Liver (tissue), 3 donors: ENCODE measurements at regions not wholly inside any gene's neighbourhood (a gene's known extent, or its start where the extent isn't known, plus 50 kb on each side); places are given as distances from the start of the nearest gene placed in this dataset.

ENCODE experiments used
- CTCF ChIP-seq: fragments of 150-350 bp; IDR thresholded peaks from 2 replicates; pipeline ENCODE4 v1.5.1; 2017; ENCODE audit warnings: improper control_type of control experiment, low read depth, low read length; ENCODE audit not compliant: missing input control
- GABPA ChIP-seq, 2 donors: IDR thresholded peaks in 1 of 2; conservative IDR thresholded peaks in 1 of 2; 2 replicates each; pipeline ENCODE4 v1.6.1; 2016; ENCODE audit warnings: antibody characterized with exemption in 2 of 2, mild to moderate bottlenecking in 1 of 2, moderate library complexity in 1 of 2
- HNF4G ChIP-seq: IDR thresholded peaks from 2 replicates; pipeline ENCODE4 v1.6.1; 2016; ENCODE audit warnings: antibody characterized with exemption
- JUND ChIP-seq, 2 donors: IDR thresholded peaks; 2 replicates each; pipeline ENCODE4 v1.6.1; 2016; ENCODE audit warnings: antibody characterized with exemption in 2 of 2
- MAX ChIP-seq: IDR thresholded peaks from 2 replicates; pipeline ENCODE4 v1.6.1; 2016; ENCODE audit warnings: antibody characterized with exemption
- RAD21 ChIP-seq, 2 donors: IDR thresholded peaks; 2 replicates each; pipeline ENCODE4 v1.6.1; 2016; ENCODE audit warnings: antibody characterized with exemption in 2 of 2, mild to moderate bottlenecking in 2 of 2
- REST ChIP-seq: IDR thresholded peaks from 2 replicates; pipeline ENCODE4 v1.6.1; 2016; ENCODE audit warnings: antibody characterized with exemption, mild to moderate bottlenecking
- RXRA ChIP-seq, 2 donors: IDR thresholded peaks; 2 replicates each; pipeline ENCODE4 v1.6.1; 2017 to 2018; ENCODE audit warnings: antibody characterized with exemption in 2 of 2, mild to moderate bottlenecking in 1 of 2
- TAF1 ChIP-seq: conservative IDR thresholded peaks from 2 replicates; pipeline ENCODE4 v1.6.1; 2016; ENCODE audit warnings: antibody characterized with exemption, mild to moderate bottlenecking
- YY1 ChIP-seq: IDR thresholded peaks from 2 replicates; pipeline ENCODE4 v1.6.1; 2016; ENCODE audit warnings: antibody characterized with exemption, mild to moderate bottlenecking
- ZBTB33 ChIP-seq: IDR thresholded peaks from 2 replicates; pipeline ENCODE4 v1.6.1; 2016; ENCODE audit warnings: antibody characterized with exemption
- donor health status: healthy.
- donor health status: healthy.

- TF ChIP-seq CTCF (no peak), TAF1 (no peak), YY1 (no peak), REST (no peak), ZBTB33 (no peak), RAD21 (IDR thresholded peaks at IDR 0.05) (no peak), RXRA (IDR thresholded peaks at IDR 0.05) (no peak), GABPA (IDR thresholded peaks at IDR 0.05 in 1 of 2, conservative IDR thresholded peaks at IDR 0.05 in 1 of 2) (no peak), HNF4G (no peak), MAX (no peak), JUND (IDR thresholded peaks at IDR 0.05) (no peak)
These were observed 340.7 kb downstream of the ENC1 start for GRCh38 chr5:74299833-74300232.
